GM12878 (cell line): ENCODE measurements at regions not wholly inside any gene's neighbourhood (a gene's known extent, or its start where the extent isn't known, plus 50 kb on each side); places are given as distances from the start of the nearest gene placed in this dataset.
"Not testable (repeated sequence)": the region's sequence is repeated elsewhere in the genome, so short reads cannot be mapped to it uniquely, and the experiment has no call there.

Source experiments
- ATAC-seq: fragments of 200-7000 bp; cut with Tn5 transposase; 3 replicates; pipeline ENCODE4 v1.9.1; 2020; ENCODE audit warnings: mild to moderate bottlenecking, moderate library complexity
- BruUV-seq: library from RNA; stranded (reverse); fragments of 400-500 nt; replicated peaks from 2 replicates; lab custom pipeline; 2021; lab: Mats Ljungman, UMichigan
- CTCF ChIA-PET: fragments of 300-600 bp; sonication (Branson Sonifier 250); formaldehyde crosslinking; extraction: SDS; loops from one replicate; lab custom pipeline; 2021; ENCODE audit warnings: inconsistent platforms; lab: Yijun Ruan, JAX
- POLR2A ChIA-PET: fragments of 350-600 bp; formaldehyde crosslinking; extraction: SDS; loops from one replicate; lab custom pipeline; 2021; ENCODE audit warnings: inconsistent platforms; lab: Charles Lee
- RAD21 ChIA-PET: fragments of 300-600 bp; sonication (Branson Sonifier 250); formaldehyde crosslinking; loops from one replicate; lab custom pipeline; 2023; ENCODE audit warnings: antibody characterized with exemption; ENCODE audit not compliant: unreplicated experiment; lab: Charles Lee
- SMC1A ChIA-PET: fragments of 300-600 bp; sonication (Branson Sonifier 250); formaldehyde crosslinking; loops from one replicate; lab custom pipeline; 2023; ENCODE audit not compliant: unreplicated experiment, uncharacterized antibody; lab: Charles Lee
- DNase-seq: peaks from one replicate; pipeline ENCODE4 v3.0.0-alpha.2; 2011; ENCODE audit warnings: low read depth, low spot score
- FAIRE-seq: peaks from 3 replicates; lab custom pipeline; 2011; peaks lifted over from hg19 to GRCh38; lab: Jason Lieb, UNC
- H2AFZ ChIP-seq: 2 replicates; pipeline ENCODE4 v1.6.0; 2011; ENCODE audit warnings: low read depth, low read length, control low read depth; ENCODE audit not compliant: control insufficient read depth
- H3K27ac ChIP-seq: 2 replicates; pipeline ENCODE4 v1.5.1; 2011; ENCODE audit warnings: control low read depth; ENCODE audit not compliant: control insufficient read depth, insufficient read depth
- H3K27me3 ChIP-seq, 2 experiments: replicated peaks in 1 of 2; 2 replicates each; pipeline versions ENCODE4 v1.6.0 to v1.6.1; 2011; ENCODE audit warnings: low read length in 1 of 2; ENCODE audit not compliant: control insufficient read depth in 2 of 2, insufficient read depth in 2 of 2
- H3K36me3 ChIP-seq, 2 experiments: 2 replicates each; pipeline ENCODE4 v1.5.1; 2011; ENCODE audit warnings: low read length in 1 of 2; ENCODE audit not compliant: control insufficient read depth in 2 of 2, insufficient read depth in 2 of 2
- H3K4me1 ChIP-seq: 2 replicates; pipeline ENCODE4 v1.6.1; 2011; ENCODE audit warnings: mild to moderate bottlenecking, low read length, moderate library complexity, mixed read lengths; ENCODE audit not compliant: control insufficient read depth, insufficient read depth
- H3K4me2 ChIP-seq: 2 replicates; pipeline ENCODE4 v1.6.0; 2011; ENCODE audit warnings: control low read depth; ENCODE audit not compliant: control insufficient read depth, insufficient read depth
- H3K4me3 ChIP-seq: fragments of 200-600 bp; sonication (generic); 2 replicates; pipeline ENCODE4 v1.5.1; 2016
- H3K79me2 ChIP-seq: 2 replicates; pipeline ENCODE4 v1.6.0; 2011; ENCODE audit warnings: low read length; ENCODE audit not compliant: control insufficient read depth, insufficient read depth
- H3K9ac ChIP-seq: 2 replicates; pipeline ENCODE4 v1.8.0; 2011; ENCODE audit warnings: low read length, control low read depth, mixed read lengths; ENCODE audit not compliant: control insufficient read depth, insufficient read depth
- H3K9me3 ChIP-seq: replicated peaks from 3 replicates; pipeline ENCODE4 v1.5.1; 2011; ENCODE audit warnings: mild to moderate bottlenecking, low read length; ENCODE audit not compliant: control insufficient read depth, insufficient read depth
- H4K20me1 ChIP-seq: 2 replicates; pipeline ENCODE4 v1.6.0; 2011; ENCODE audit not compliant: control insufficient read depth, insufficient read depth
- BHLHE40 ChIP-seq, 2 experiments: fragments of 450-650 bp in 1 of 2; IDR thresholded peaks; 2 replicates each; pipeline ENCODE4 v1.6.1; 2011 to 2017; ENCODE audit warnings: low read depth in 2 of 2, borderline replicate concordance in 1 of 2, improper control_type of control experiment in 1 of 2, low read length in 1 of 2, mild to moderate bottlenecking in 1 of 2
- JUND ChIP-seq: IDR thresholded peaks from 2 replicates; pipeline ENCODE4 v1.6.1; 2012; ENCODE audit warnings: low read depth, mild to moderate bottlenecking, low read length, improper control_type of control experiment, moderate library complexity
- MEF2B ChIP-seq: fragments of 450-650 bp; IDR thresholded peaks from 2 replicates; pipeline ENCODE4 v1.6.1; 2018; ENCODE audit warnings: mild to moderate bottlenecking, moderate library complexity; ENCODE audit not compliant: partially characterized antibody, poor library complexity, severe bottlenecking
- SIN3A ChIP-seq: IDR thresholded peaks from 2 replicates; pipeline ENCODE4 v1.6.1; 2012; ENCODE audit warnings: low read depth, low read length, improper control_type of control experiment
- ZNF384 ChIP-seq: IDR thresholded peaks from 2 replicates; pipeline ENCODE4 v1.6.1; 2012; ENCODE audit warnings: low read depth, mild to moderate bottlenecking, low read length, improper control_type of control experiment, borderline replicate concordance
- ZZZ3 ChIP-seq: IDR thresholded peaks from 2 replicates; pipeline ENCODE4 v1.6.1; 2011; ENCODE audit warnings: low read depth; ENCODE audit not compliant: control insufficient read depth, insufficient read length
- WGBS: methylation state at CpG from one replicate; pipeline ENCODE4 v1.1.6; 2016; ENCODE audit warnings: low lambda C conversion rate; ENCODE audit not compliant: insufficient replicate concordance, insufficient coverage; ENCODE audit errors: missing lambda C conversion rate; 5-methylcytosine and 5-hydroxymethylcytosine counted together
- in situ Hi-C: fragments of 300-500 bp; cut with MboI; formaldehyde crosslinking; loops from 9 replicates; pipeline ENCODE4 v1.14.3; 2018; ENCODE audit warnings: mixed read lengths
- intact Hi-C: fragments of 100-400 bp; cut with micrococcal nuclease; formaldehyde crosslinking; loops from one replicate; pipeline ENCODE4 v1.14.2; 2022; ENCODE audit not compliant: unreplicated experiment
- TF ChIP-seq, protein P1 (sequence below): fragments of 450-650 bp; IDR thresholded peaks from 2 replicates; pipeline ENCODE4 v1.6.1; 2016; ENCODE audit warnings: mild to moderate bottlenecking

DNA sequence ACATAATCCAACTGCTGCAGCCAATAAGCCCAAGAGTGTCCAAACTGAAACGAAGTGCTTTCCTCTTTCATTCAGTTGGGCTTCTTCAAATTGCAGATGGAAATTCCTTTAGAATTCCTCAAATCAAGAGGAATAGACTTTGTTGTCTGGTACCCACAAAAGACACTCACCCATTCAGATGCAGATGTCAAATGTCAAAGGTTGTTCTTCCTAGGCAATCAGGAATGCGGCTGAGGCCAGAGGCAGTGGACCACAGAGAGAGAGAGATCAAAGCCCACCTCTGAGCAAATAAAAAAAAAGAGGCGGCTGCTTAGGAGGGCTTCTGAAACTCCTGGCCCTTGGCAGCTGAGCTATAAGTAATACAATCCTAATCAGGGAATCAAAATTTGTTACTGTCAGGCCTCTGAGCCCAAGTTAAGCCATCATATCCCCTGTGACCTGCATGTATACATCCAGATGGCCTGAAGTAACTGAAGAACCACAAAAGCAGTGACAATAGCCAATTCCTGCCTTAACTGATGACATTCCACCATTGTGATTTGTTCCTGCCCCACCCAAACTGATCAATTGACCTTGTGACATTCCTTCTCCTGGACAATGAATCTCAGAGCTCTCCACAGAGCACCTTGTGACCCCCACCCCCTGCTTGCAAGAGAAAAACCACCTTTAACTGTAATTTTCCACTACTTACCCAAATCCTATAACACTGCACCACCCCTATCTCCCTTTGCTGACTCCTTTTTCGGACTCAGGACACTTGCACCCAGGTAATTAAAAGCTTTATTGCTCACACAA is 303.0 kb upstream of the GJE1 start:
- in situ Hi-C loops (no loop called here), intact Hi-C loops (no loop called here)
- ChIA-PET RAD21 (no interaction called here), CTCF (no interaction called here), POLR2A (no interaction called here), SMC1A (no interaction called here)
- Histone ChIP-seq H4K20me1 (no peaks in the 10 kb centered on the region), H2AFZ (no peak overlapping the region), H3K27me3 (no peaks in the 10 kb centered on the region), H3K27ac (no peak overlapping the region), H3K9me3 (no peaks in the 10 kb centered on the region), H3K36me3 (no peaks in the 10 kb centered on the region), H3K4me1 (no peaks in the 10 kb centered on the region), H3K9ac (no peak overlapping the region), H3K4me2 (no peak overlapping the region), H3K79me2 (no peaks in the 10 kb centered on the region), H3K4me3 (no peak overlapping the region)
- BruUV-seq = no TSS peak
- ATAC-seq (no peak), FAIRE-seq (no peak), DNase-seq (no peak)
- TF ChIP-seq JUND (no peak), ZZZ3 (no peak)
- TF ChIP-seq, protein P1, sequence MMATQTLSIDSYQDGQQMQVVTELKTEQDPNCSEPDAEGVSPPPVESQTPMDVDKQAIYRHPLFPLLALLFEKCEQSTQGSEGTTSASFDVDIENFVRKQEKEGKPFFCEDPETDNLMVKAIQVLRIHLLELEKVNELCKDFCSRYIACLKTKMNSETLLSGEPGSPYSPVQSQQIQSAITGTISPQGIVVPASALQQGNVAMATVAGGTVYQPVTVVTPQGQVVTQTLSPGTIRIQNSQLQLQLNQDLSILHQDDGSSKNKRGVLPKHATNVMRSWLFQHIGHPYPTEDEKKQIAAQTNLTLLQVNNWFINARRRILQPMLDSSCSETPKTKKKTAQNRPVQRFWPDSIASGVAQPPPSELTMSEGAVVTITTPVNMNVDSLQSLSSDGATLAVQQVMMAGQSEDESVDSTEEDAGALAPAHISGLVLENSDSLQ = no peak
- WGBS = 15% methylated on average over 4 of the region's 4 CpGs

DNA sequence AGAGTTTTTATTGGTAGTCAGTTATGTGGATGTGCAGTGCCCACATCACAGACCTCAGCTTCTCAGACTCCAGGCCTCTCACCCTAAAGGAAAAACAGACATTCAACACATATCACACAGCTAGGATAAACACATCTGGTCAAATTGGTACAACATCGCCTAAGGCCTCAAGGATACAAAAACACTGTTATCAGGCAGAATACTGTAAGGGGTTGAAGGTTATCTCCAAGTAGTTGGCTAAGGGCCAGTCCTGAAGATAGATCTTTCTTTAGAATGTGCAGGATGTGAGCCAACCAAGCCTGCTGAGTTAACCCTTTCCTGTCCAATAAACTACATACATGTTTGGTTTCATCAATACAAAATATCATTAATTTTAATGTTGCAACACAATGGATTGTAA is 308.4 kb upstream of the GJE1 start:
- Histone ChIP-seq H3K79me2 (no peaks in the 10 kb centered on the region), H3K27me3 (no peaks in the 10 kb centered on the region), H3K9me3 (no peaks in the 10 kb centered on the region), H3K9ac (no peak overlapping the region), H3K4me1 (no peaks in the 10 kb centered on the region), H4K20me1 (no peaks in the 10 kb centered on the region), H3K27ac (no peak overlapping the region), H3K36me3 (no peaks in the 10 kb centered on the region), H2AFZ (no peak overlapping the region), H3K4me3 (no peak overlapping the region), H3K4me2 (no peak overlapping the region)
- CTCF ChIA-PET = no interaction called here
- ATAC-seq (no peak), DNase-seq (no peak), FAIRE-seq (no peak)
- intact Hi-C loops (no loop called here), in situ Hi-C loops (no loop called here)
- RAD21 ChIA-PET = no interaction called here
- no TSS peak for BruUV-seq
- SMC1A ChIA-PET = no interaction called here
- 100% methylated on average over 1 of the region's 1 CpG for WGBS
- POLR2A ChIA-PET = no interaction called here
- TF ChIP-seq ZNF384 = no peak
- no peak for TF ChIP-seq BHLHE40 (IDR thresholded peaks at IDR 0.05; ENCODE audit: borderline replicate concordance in 1 of 2, low read depth in 2 of 2, low read length in 1 of 2)
- TF ChIP-seq MEF2B = no peak
- TF ChIP-seq SIN3A = no peak

DNA sequence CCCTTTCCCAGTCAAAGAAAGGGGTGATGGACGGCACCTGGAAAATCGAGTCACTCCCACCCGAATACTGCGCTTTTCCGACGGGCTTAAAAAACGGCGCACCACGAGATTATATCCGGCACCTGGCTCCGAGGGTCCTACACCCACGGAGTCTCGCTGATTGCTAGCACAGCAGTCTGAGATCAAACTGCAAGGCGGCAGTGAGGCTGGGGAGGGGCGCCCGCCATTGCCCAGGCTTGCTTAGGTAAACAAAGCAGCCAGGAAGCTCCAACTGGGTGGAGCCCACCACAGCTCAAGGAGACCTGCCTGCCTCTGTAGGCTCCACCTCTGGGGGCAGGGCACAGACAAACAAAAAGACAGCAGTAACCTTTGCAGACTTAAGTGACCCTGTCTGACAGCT is 317.7 kb upstream of the GJE1 start:
- H3K9me3 ChIP-seq, BruUV-seq, H2AFZ ChIP-seq, CTCF ChIA-PET, DNase-seq, RAD21 ChIA-PET, intact Hi-C loops, H3K27me3 ChIP-seq, H3K27ac ChIP-seq, SMC1A ChIA-PET, H3K4me1 ChIP-seq, H3K9ac ChIP-seq, H4K20me1 ChIP-seq, ATAC-seq, H3K36me3 ChIP-seq, POLR2A ChIA-PET, H3K4me2 ChIP-seq, FAIRE-seq, H3K79me2 ChIP-seq, H3K4me3 ChIP-seq, in situ Hi-C loops: not testable (repeated sequence)
- WGBS = 64% methylated on average over 16 of the region's 16 CpGs
